22Rv1 (cell line): ENCODE measurements at regions not wholly inside any gene's neighbourhood (a gene's known extent, or its start where the extent isn't known, plus 50 kb on each side); places are given as distances from the start of the nearest gene placed in this dataset.

Source experiments
- H3K27ac ChIP-seq: fragments of 450-650 bp; 2 replicates; pipeline ENCODE4 v1.5.1; 2017
- CTCF ChIP-seq: fragments of 450-650 bp; IDR thresholded peaks from 2 replicates; pipeline ENCODE4 v1.5.1; 2017; ENCODE audit warnings: mild to moderate bottlenecking
- ZFX ChIP-seq: fragments of 450-650 bp; IDR thresholded peaks from 2 replicates; pipeline ENCODE4 v1.6.1; 2017; ENCODE audit warnings: antibody characterized with exemption, borderline replicate concordance

DNA sequence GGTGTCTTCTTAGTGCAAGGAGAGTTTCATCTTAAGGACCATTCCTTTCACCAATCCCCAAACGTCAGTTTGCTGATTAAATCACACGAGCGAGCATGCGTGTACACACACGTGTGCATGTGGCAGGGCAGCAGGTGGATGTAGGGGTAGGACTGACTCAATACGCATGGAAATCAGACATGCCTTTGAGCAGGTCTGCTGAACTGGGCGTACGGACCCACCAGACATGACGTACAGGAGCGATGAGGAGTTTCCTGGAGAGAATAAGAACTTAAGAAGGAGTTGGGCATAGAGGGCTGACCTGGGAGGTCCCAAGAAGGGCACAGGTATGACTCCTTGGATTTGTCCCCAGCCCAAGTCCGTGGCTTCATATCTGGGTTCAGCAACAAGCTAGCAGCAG lies 170.0 kb downstream of the FGF18 start:
- TF ChIP-seq ZFX (no peak), CTCF (no peak)
- H3K27ac ChIP-seq = no peak overlapping the region

GRCh38 chr5:171592076-171592475 lies 172.6 kb downstream of the FGF18 start:
- TF ChIP-seq ZFX = no peak
- TF ChIP-seq CTCF = no peak
- no peak overlapping the region for H3K27ac ChIP-seq

DNA sequence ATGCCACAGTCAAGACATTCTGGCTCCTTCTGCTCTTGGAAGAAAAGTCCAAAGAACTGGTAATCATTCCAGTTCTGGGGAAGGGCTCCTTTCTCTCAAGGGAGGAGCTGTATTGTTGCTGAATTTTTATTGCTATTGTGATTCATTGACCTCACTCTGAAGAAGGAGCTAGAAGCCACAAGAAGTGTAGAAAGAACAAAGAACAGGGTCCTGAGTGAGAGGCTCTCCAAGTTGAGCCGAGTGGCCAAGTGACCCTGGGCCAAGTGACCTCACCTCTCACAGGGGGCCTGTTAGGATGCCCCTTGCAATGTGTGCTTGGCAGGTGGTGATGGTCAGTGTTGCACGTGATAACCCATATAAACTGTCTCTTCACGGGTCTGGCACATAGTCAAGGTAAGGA lies 173.3 kb downstream of the FGF18 start:
- H3K27ac ChIP-seq = no peak overlapping the region
- TF ChIP-seq CTCF (no peak), ZFX (no peak)

- no peak overlapping the region for H3K27ac ChIP-seq
- TF ChIP-seq ZFX (no peak), CTCF (no peak)
Measured at GRCh38 chr5:171593401-171593800, 174.0 kb downstream of the FGF18 start.

DNA sequence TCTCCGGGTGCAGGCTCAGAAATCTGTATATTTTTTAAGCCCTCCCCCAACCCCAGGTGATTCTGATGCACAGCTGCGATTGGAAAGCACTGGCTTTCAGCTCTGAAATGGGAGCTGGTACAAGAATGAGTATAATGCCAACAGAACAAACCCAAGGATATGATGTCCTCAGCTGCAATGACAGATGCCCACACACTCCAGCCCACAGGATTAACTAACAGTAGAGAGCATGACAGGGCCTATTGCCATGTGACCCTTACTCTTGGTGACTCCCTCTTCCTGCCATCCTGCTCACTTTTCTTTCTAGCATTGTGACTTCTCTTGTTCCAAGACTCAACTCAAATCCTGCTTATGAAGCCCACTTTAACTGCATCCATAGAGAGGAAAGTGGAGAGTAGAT lies 174.5 kb downstream of the FGF18 start:
- no peak for TF ChIP-seq ZFX
- no peak for TF ChIP-seq CTCF
- no peak overlapping the region for H3K27ac ChIP-seq

- TF ChIP-seq ZFX = no peak
- no peak overlapping the region for H3K27ac ChIP-seq
Measured at GRCh38 chr5:171595401-171595800, 176.0 kb downstream of the FGF18 start.

- TF ChIP-seq CTCF = no peak
- TF ChIP-seq ZFX = no peak
- no peak overlapping the region for H3K27ac ChIP-seq
Measured at GRCh38 chr5:171595801-171596231, 176.4 kb downstream of the FGF18 start.

DNA sequence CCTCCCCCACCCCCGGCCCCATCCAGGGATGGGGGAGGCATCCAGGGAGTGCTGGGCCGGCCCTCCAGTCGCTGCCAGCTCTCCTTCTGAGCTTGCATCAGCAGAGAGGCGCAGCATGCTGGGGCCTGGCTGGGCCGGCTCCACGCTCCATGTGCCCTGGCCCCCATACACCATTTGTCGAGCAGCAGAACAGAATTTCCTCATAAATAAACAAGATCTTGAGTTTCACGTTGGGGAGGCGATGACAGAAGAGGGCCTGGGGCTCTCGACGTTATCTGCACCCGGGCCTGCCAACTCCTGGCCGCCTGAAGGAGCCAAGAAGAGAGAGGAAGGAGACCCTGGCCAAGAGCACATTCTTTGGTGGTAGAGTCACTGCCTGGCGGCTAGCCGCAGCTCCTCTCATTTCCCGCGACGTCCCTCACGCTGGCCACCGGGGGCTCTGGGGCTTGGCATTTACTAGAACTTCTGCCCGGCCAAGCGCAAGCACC lies 177.0 kb downstream of the FGF18 start:
- TF ChIP-seq ZFX (no peak), CTCF (no peak)
- no peak overlapping the region for H3K27ac ChIP-seq
